ENCODE measurements at regions not wholly inside any gene's neighbourhood (a gene's known extent, or its start where the extent isn't known, plus 50 kb on each side); places are given as distances from the start of the nearest gene placed in this dataset.

DNA sequence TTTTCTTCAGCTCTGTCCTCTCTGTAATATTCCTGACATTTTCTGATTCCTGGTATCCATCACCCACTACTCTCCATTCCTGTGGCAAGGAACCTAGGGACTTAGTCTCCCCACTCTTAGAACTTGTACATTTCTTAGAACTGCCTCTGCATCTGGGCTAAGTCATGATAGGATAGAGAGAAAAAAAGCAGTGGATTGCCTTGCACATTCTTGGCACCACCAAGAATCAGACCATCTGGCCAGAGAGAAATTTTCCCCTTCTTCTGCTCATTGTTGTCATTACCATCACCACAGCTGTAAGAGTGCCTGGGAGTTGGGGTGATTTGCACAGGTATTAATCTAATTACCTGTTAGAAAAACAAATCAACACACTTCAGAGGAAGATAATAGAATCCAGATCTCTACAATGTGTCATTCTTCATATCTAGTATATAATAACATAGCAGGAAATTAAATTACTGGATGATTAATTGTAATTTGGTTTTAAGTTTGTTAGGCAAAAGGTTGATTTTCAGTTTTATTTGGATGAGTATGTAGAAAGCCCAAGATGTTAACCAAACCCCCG is 264.8 kb upstream of the ZPLD1 start:
- no peak for DNase-seq (ENCODE audit: low read depth in 1 of 2, low spot score in 1 of 2)
- TF ChIP-seq, protein P1, sequence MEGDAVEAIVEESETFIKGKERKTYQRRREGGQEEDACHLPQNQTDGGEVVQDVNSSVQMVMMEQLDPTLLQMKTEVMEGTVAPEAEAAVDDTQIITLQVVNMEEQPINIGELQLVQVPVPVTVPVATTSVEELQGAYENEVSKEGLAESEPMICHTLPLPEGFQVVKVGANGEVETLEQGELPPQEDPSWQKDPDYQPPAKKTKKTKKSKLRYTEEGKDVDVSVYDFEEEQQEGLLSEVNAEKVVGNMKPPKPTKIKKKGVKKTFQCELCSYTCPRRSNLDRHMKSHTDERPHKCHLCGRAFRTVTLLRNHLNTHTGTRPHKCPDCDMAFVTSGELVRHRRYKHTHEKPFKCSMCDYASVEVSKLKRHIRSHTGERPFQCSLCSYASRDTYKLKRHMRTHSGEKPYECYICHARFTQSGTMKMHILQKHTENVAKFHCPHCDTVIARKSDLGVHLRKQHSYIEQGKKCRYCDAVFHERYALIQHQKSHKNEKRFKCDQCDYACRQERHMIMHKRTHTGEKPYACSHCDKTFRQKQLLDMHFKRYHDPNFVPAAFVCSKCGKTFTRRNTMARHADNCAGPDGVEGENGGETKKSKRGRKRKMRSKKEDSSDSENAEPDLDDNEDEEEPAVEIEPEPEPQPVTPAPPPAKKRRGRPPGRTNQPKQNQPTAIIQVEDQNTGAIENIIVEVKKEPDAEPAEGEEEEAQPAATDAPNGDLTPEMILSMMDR (IDR thresholded peaks at IDR 0.05; ENCODE audit: insufficient read depth, low read length) = no peak
- TF ChIP-seq GABPA (IDR thresholded peaks at IDR 0.05; ENCODE audit: low read depth) (no peak), SPI1 (IDR thresholded peaks at IDR 0.05; ENCODE audit: borderline replicate concordance, low read depth) (no peak), POLR2AphosphoS5 (IDR thresholded peaks at IDR 0.05; ENCODE audit: low read depth) (no peak)
- TF ChIP-seq, protein P2, sequence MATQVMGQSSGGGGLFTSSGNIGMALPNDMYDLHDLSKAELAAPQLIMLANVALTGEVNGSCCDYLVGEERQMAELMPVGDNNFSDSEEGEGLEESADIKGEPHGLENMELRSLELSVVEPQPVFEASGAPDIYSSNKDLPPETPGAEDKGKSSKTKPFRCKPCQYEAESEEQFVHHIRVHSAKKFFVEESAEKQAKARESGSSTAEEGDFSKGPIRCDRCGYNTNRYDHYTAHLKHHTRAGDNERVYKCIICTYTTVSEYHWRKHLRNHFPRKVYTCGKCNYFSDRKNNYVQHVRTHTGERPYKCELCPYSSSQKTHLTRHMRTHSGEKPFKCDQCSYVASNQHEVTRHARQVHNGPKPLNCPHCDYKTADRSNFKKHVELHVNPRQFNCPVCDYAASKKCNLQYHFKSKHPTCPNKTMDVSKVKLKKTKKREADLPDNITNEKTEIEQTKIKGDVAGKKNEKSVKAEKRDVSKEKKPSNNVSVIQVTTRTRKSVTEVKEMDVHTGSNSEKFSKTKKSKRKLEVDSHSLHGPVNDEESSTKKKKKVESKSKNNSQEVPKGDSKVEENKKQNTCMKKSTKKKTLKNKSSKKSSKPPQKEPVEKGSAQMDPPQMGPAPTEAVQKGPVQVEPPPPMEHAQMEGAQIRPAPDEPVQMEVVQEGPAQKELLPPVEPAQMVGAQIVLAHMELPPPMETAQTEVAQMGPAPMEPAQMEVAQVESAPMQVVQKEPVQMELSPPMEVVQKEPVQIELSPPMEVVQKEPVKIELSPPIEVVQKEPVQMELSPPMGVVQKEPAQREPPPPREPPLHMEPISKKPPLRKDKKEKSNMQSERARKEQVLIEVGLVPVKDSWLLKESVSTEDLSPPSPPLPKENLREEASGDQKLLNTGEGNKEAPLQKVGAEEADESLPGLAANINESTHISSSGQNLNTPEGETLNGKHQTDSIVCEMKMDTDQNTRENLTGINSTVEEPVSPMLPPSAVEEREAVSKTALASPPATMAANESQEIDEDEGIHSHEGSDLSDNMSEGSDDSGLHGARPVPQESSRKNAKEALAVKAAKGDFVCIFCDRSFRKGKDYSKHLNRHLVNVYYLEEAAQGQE (IDR thresholded peaks at IDR 0.05; ENCODE audit: insufficient replicate concordance, low read depth) = no peak
- Histone ChIP-seq H3K27me3 (ENCODE audit: insufficient read depth, poor library complexity, severe bottlenecking) (no peaks in the 10 kb centered on the region), H3K27ac (replicated peaks) (no peak overlapping the region), H3K4me3 (replicated peaks; ENCODE audit: insufficient read depth, low read length) (no peak overlapping the region)

DNA sequence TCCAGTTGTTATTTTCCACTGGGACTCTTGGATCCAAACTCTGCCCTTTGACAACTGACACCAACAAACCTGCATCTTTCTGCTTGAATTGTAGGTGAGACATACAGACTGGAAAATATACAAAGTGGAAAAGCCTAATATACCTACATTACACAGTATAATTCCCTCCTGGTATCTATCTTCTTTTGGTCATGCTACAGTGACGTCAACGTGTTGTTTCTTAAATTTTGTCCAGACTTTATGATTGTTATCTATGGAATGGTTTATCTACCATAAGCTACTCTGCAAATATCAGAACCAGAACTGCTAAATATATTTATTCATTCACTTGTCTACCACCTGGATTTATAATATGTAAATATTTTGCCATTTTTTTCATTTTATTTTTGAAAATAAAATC is 264.3 kb upstream of the ZPLD1 start:
- TF ChIP-seq, protein P1 (IDR thresholded peaks at IDR 0.05; ENCODE audit: insufficient read depth, low read length) = no peak
- TF ChIP-seq GABPA (IDR thresholded peaks at IDR 0.05; ENCODE audit: low read depth) = no peak
- TF ChIP-seq POLR2AphosphoS5 (IDR thresholded peaks at IDR 0.05; ENCODE audit: low read depth) = no peak
- no peak for TF ChIP-seq SPI1 (IDR thresholded peaks at IDR 0.05; ENCODE audit: borderline replicate concordance, low read depth)
- TF ChIP-seq, protein P2 (IDR thresholded peaks at IDR 0.05; ENCODE audit: insufficient replicate concordance, low read depth) = no peak
- Histone ChIP-seq H3K27me3 (ENCODE audit: insufficient read depth, poor library complexity, severe bottlenecking) (no peaks in the 10 kb centered on the region), H3K27ac (replicated peaks) (no peak overlapping the region), H3K4me3 (replicated peaks; ENCODE audit: insufficient read depth, low read length) (no peak overlapping the region)
- DNase-seq (ENCODE audit: low read depth in 1 of 2, low spot score in 1 of 2) = no peak

DNA sequence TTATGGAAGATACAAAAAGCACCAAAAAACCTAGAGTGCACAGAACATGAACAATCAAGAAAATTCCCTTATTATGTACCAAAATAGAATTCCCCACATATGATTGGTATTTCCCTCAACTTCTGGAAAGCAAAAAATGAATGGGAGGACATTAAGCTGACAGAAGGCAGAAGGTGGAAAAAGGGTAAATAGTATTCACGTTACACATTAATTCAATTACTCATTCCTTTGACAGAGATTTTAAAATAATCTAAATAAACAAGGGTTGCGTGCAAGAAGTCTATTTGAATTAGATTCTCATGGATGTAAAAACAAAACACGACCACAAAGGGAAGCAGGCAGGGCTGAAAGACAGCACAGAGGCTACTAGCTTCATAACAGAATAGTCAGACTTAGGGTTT is 260.5 kb upstream of the ZPLD1 start:
- DNase-seq (ENCODE audit: low read depth in 1 of 2, low spot score in 1 of 2) = no peak
- Histone ChIP-seq H3K4me3 (replicated peaks; ENCODE audit: insufficient read depth, low read length) (no peak overlapping the region), H3K27me3 (ENCODE audit: insufficient read depth, poor library complexity, severe bottlenecking) (peaks cover 1% of the 10 kb centered on the region), H3K27ac (replicated peaks) (no peak overlapping the region)
- TF ChIP-seq GABPA (IDR thresholded peaks at IDR 0.05; ENCODE audit: low read depth) = no peak

DNA sequence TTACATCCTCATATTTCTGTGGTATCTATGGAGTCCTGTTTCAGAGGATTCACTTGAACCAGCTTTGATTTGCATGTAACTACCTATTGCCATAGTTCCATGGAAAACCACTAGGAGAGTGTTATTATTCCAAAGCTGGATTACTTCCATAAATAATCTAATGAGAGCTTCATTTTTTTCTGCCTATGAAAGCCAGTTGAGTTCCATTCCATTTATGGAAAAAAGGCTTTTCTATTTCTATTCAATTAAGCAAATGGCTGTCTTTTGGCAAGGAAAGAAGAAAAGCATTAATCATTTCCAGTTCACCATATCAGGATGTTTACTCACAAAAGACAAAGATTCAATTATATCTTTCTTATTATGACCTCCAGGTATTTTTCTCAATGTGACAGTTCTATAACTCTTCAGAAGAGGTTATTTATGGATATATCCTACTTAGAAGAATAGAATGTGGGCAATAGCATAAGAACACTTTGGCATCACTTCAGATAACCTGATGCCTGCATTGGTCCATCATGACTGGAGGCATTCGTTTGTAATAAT is 259.9 kb upstream of the ZPLD1 start:
- peaks cover 3% of the 10 kb centered on the region for H3K27me3 ChIP-seq (ENCODE audit: insufficient read depth, poor library complexity, severe bottlenecking)
- no peak overlapping the region for H3K27ac ChIP-seq (replicated peaks)
- TF ChIP-seq POLR2AphosphoS5 (IDR thresholded peaks at IDR 0.05; ENCODE audit: low read depth) (no peak), GABPA (IDR thresholded peaks at IDR 0.05; ENCODE audit: low read depth) (no peak), SPI1 (IDR thresholded peaks at IDR 0.05; ENCODE audit: borderline replicate concordance, low read depth) (no peak)
- TF ChIP-seq, protein P2 (IDR thresholded peaks at IDR 0.05; ENCODE audit: insufficient replicate concordance, low read depth) = no peak
- TF ChIP-seq, protein P1 (IDR thresholded peaks at IDR 0.05; ENCODE audit: insufficient read depth, low read length) = no peak
- DNase-seq (ENCODE audit: low read depth in 1 of 2, low spot score in 1 of 2) = no peak
- H3K4me3 ChIP-seq (replicated peaks; ENCODE audit: insufficient read depth, low read length) = no peak overlapping the region

Data from HL-60 (cell line).